Right lobe of liver (tissue), 4 donors: ENCODE measurements at regions not wholly inside any gene's neighbourhood (a gene's known extent, or its start where the extent isn't known, plus 50 kb on each side); places are given as distances from the start of the nearest gene placed in this dataset.

Experiments
- CTCF ChIP-seq, 4 donors: fragments of 200-600 bp in 3 of 4; fragments of 450-650 bp in 1 of 4; IDR thresholded peaks; one replicate each; pipeline versions ENCODE4 v1.5.1 to v1.8.0; 2016 to 2022; ENCODE audit warnings: antibody characterized with exemption in 4 of 4, mild to moderate bottlenecking in 2 of 4
- POLR2A ChIP-seq: fragments of 450-650 bp; IDR thresholded peaks from one replicate; pipeline ENCODE4 v1.6.1; 2017; ENCODE audit warnings: antibody characterized with exemption, mild to moderate bottlenecking
- donor health status: DM: no; HTN: no; CAD: no.
- donor health status: DM: no; HTN: no; CAD: no.
- donor health status: DM: no; HTN: yes; CAD: no.

DNA sequence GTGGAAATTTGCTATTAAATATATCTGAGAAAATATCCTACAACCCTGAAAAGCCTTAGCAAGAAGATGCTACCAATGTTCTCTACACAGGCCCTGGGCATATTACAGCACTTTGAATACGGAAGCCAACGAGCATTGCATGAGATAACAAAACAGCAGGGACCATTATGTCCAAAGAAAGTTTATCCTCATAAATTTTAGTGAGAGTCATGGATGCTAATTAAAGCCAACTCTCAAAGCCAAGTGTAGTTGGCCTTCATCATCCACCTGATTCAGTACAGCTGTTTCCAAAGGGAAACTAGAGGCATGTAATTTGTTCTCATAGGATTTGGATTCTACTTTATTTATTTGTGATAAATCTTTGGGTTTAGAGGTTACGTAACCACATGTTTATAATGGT is 564.8 kb downstream of the RFPL4B start:
- TF ChIP-seq CTCF (IDR thresholded peaks at IDR 0.05) (no peak), POLR2A (no peak)
